ENCODE measurements at regions not wholly inside any gene's neighbourhood (a gene's known extent, or its start where the extent isn't known, plus 50 kb on each side); places are given as distances from the start of the nearest gene placed in this dataset.
A peak's percentile ranks its signal among the peaks of the same experiment; 100 is the strongest.
"Not testable (repeated sequence)": the region's sequence is repeated elsewhere in the genome, so short reads cannot be mapped to it uniquely, and the experiment has no call there.

GRCh38 chr6:169145991-169146501 lies 107.6 kb downstream of the THBS2 start:
- no peak for DNase-seq (ENCODE audit: low spot score in 2 of 2)

GRCh38 chr6:169145496-169145895 lies 108.2 kb downstream of the THBS2 start:
- DNase-seq (ENCODE audit: low spot score in 2 of 2) (no peak), FAIRE-seq (no peak)

More at GRCh38 chr6:169145991-169146501, 107.6 kb downstream of the THBS2 start:
- no peak for FAIRE-seq

GRCh38 chr6:169144356-169144755 lies 109.3 kb downstream of the THBS2 start:
- FAIRE-seq (no peak), DNase-seq (ENCODE audit: low spot score in 2 of 2) (no peak)

GRCh38 chr6:169142538-169142844 lies 111.2 kb downstream of the THBS2 start:
- no peak for DNase-seq (ENCODE audit: low spot score in 2 of 2)
- no peak for FAIRE-seq

- DNase-seq (ENCODE audit: low spot score in 2 of 2), result peak in 1 of 2 donors; percentile 51
- no peak for FAIRE-seq
Observed at GRCh38 chr6:169141671-169142537, 111.7 kb downstream of the THBS2 start.

- DNase-seq (ENCODE audit: low spot score in 2 of 2) (no peak), FAIRE-seq (no peak)
Observed at GRCh38 chr6:169140986-169141495, 112.6 kb downstream of the THBS2 start.

GRCh38 chr6:169139179-169139971 lies 114.3 kb downstream of the THBS2 start:
- DNase-seq (ENCODE audit: low spot score in 2 of 2), result no peak
- FAIRE-seq, result no peak

GRCh38 chr6:169132352-169132940 lies 121.2 kb downstream of the THBS2 start:
- DNase-seq (ENCODE audit: low spot score in 2 of 2) (no peak), FAIRE-seq (no peak)

GRCh38 chr6:169131390-169131789 lies 122.3 kb downstream of the THBS2 start:
- DNase-seq (ENCODE audit: low spot score in 2 of 2), result no peak
- FAIRE-seq, result no peak

GRCh38 chr6:169130113-169130512 lies 123.5 kb downstream of the THBS2 start:
- DNase-seq (ENCODE audit: low spot score in 2 of 2) (no peak), FAIRE-seq (no peak)

GRCh38 chr6:169121013-169121412 lies 132.6 kb downstream of the THBS2 start:
- FAIRE-seq, result no peak

GRCh38 chr6:169119669-169120068 lies 134.0 kb downstream of the THBS2 start:
- DNase-seq (ENCODE audit: low spot score in 2 of 2), result no peak
- no peak for FAIRE-seq

More at GRCh38 chr6:169121013-169121412, 132.6 kb downstream of the THBS2 start:
- no peak for DNase-seq (ENCODE audit: low spot score in 2 of 2)

GRCh38 chr6:169118346-169118830 lies 135.3 kb downstream of the THBS2 start:
- no peak for DNase-seq (ENCODE audit: low spot score in 2 of 2)
- no peak for FAIRE-seq

- FAIRE-seq (no peak), DNase-seq (ENCODE audit: low spot score in 2 of 2) (no peak)
Observed at GRCh38 chr6:169117663-169118062, 136.0 kb downstream of the THBS2 start.

GRCh38 chr6:169115632-169116031 lies 138.0 kb downstream of the THBS2 start:
- no peak for DNase-seq (ENCODE audit: low spot score in 2 of 2)

GRCh38 chr6:169114632-169115031 lies 139.0 kb downstream of the THBS2 start:
- FAIRE-seq, result not testable (repeated sequence)

More at GRCh38 chr6:169115632-169116031, 138.0 kb downstream of the THBS2 start:
- FAIRE-seq, result no peak

GRCh38 chr6:169112483-169113320 lies 140.9 kb downstream of the THBS2 start:
- no peak for DNase-seq (ENCODE audit: low spot score in 2 of 2)
- no peak for FAIRE-seq

More at GRCh38 chr6:169114632-169115031, 139.0 kb downstream of the THBS2 start:
- DNase-seq (ENCODE audit: low spot score in 2 of 2), result not testable (repeated sequence)

GRCh38 chr6:169111203-169111602 lies 142.4 kb downstream of the THBS2 start:
- DNase-seq (ENCODE audit: low spot score in 2 of 2) (no peak), FAIRE-seq (no peak)

- no peak for DNase-seq (ENCODE audit: low spot score in 2 of 2)
- no peak for FAIRE-seq
Observed at GRCh38 chr6:169109411-169110220, 144.0 kb downstream of the THBS2 start.

All from frontal cortex (tissue), 3 donors.